ENCODE measurements at regions not wholly inside any gene's neighbourhood (a gene's known extent, or its start where the extent isn't known, plus 50 kb on each side); places are given as distances from the start of the nearest gene placed in this dataset.

GRCh38 chrX:43008356-43008755, 230.4 kb upstream of the PPP1R2C start:
- no peak overlapping the region for H3K9ac ChIP-seq (ENCODE audit: insufficient read depth, low read length)
- H3K79me2 ChIP-seq (ENCODE audit: control insufficient read depth, insufficient read depth, low read length): no peaks in the 10 kb centered on the region
- no peak overlapping the region for H3K27ac ChIP-seq (ENCODE audit: insufficient read depth, low read length)
- H3K4me3 ChIP-seq (replicated peaks in 1 of 4; ENCODE audit: control extremely low read depth in 1 of 4, insufficient read depth in 1 of 4, low read depth in 3 of 4, low read length in 4 of 4): no peak overlapping the region
- TF ChIP-seq EZH2 (IDR thresholded peaks at IDR 0.05; ENCODE audit: low read length, missing control alignments) (no peak), CTCF (conservative IDR thresholded peaks at IDR 0.05 in 1 of 2, IDR thresholded peaks at IDR 0.05 in 1 of 2; ENCODE audit: low read depth in 1 of 2, low read length in 2 of 2) (no peak)
- no peaks in the 10 kb centered on the region for H3K9me3 ChIP-seq (ENCODE audit: control insufficient read depth, insufficient read depth, low read depth, low read length)
- H3K36me3 ChIP-seq (ENCODE audit: control insufficient read depth, insufficient read depth, low read length): no peaks in the 10 kb centered on the region
- no peak overlapping the region for H3K4me2 ChIP-seq (ENCODE audit: extremely low read depth, insufficient read depth, low read length)
- H3K4me1 ChIP-seq (ENCODE audit: control insufficient read depth, extremely low read depth, insufficient read depth, low read length): no peaks in the 10 kb centered on the region
- H2AFZ ChIP-seq (ENCODE audit: low read length): no peak overlapping the region
- no peaks in the 10 kb centered on the region for H4K20me1 ChIP-seq (ENCODE audit: control insufficient read depth, extremely low read depth, insufficient read depth, low read length)
- no peak for DNase-seq (ENCODE audit: low read depth in 2 of 2)
- H3K27me3 ChIP-seq (ENCODE audit: control insufficient read depth, insufficient read depth, low read length): no peaks in the 10 kb centered on the region

- H3K4me1 ChIP-seq (ENCODE audit: control insufficient read depth, extremely low read depth, insufficient read depth, low read length): no peaks in the 10 kb centered on the region
- no peak overlapping the region for H3K4me3 ChIP-seq (replicated peaks in 1 of 4; ENCODE audit: control extremely low read depth in 1 of 4, insufficient read depth in 1 of 4, low read depth in 3 of 4, low read length in 4 of 4)
- no peak for DNase-seq (ENCODE audit: low read depth in 2 of 2)
- no peak overlapping the region for H3K27ac ChIP-seq (ENCODE audit: insufficient read depth, low read length)
- H4K20me1 ChIP-seq (ENCODE audit: control insufficient read depth, extremely low read depth, insufficient read depth, low read length): no peaks in the 10 kb centered on the region
- no peaks in the 10 kb centered on the region for H3K79me2 ChIP-seq (ENCODE audit: control insufficient read depth, insufficient read depth, low read length)
- TF ChIP-seq EZH2 (IDR thresholded peaks at IDR 0.05; ENCODE audit: low read length, missing control alignments): no peak
- no peak for TF ChIP-seq CTCF (conservative IDR thresholded peaks at IDR 0.05 in 1 of 2, IDR thresholded peaks at IDR 0.05 in 1 of 2; ENCODE audit: low read depth in 1 of 2, low read length in 2 of 2)
- no peaks in the 10 kb centered on the region for H3K27me3 ChIP-seq (ENCODE audit: control insufficient read depth, insufficient read depth, low read length)
- no peaks in the 10 kb centered on the region for H3K36me3 ChIP-seq (ENCODE audit: control insufficient read depth, insufficient read depth, low read length)
- H3K9ac ChIP-seq (ENCODE audit: insufficient read depth, low read length): no peak overlapping the region
- no peak overlapping the region for H3K4me2 ChIP-seq (ENCODE audit: extremely low read depth, insufficient read depth, low read length)
- H3K9me3 ChIP-seq (ENCODE audit: control insufficient read depth, insufficient read depth, low read depth, low read length): no peaks in the 10 kb centered on the region
- H2AFZ ChIP-seq (ENCODE audit: low read length): no peak overlapping the region
Observed at GRCh38 chrX:43016021-43016420, 238.1 kb upstream of the PPP1R2C start.

GRCh38 chrX:43018031-43018430, 240.1 kb upstream of the PPP1R2C start:
- Histone ChIP-seq H3K9ac (ENCODE audit: insufficient read depth, low read length) (no peak overlapping the region), H2AFZ (ENCODE audit: low read length) (no peak overlapping the region), H3K4me2 (ENCODE audit: extremely low read depth, insufficient read depth, low read length) (no peak overlapping the region), H3K4me3 (replicated peaks in 1 of 4; ENCODE audit: control extremely low read depth in 1 of 4, insufficient read depth in 1 of 4, low read depth in 3 of 4, low read length in 4 of 4) (no peak overlapping the region), H4K20me1 (ENCODE audit: control insufficient read depth, extremely low read depth, insufficient read depth, low read length) (no peaks in the 10 kb centered on the region), H3K4me1 (ENCODE audit: control insufficient read depth, extremely low read depth, insufficient read depth, low read length) (no peaks in the 10 kb centered on the region), H3K27ac (ENCODE audit: insufficient read depth, low read length) (no peak overlapping the region), H3K36me3 (ENCODE audit: control insufficient read depth, insufficient read depth, low read length) (no peaks in the 10 kb centered on the region), H3K27me3 (ENCODE audit: control insufficient read depth, insufficient read depth, low read length) (no peaks in the 10 kb centered on the region), H3K79me2 (ENCODE audit: control insufficient read depth, insufficient read depth, low read length) (no peaks in the 10 kb centered on the region), H3K9me3 (ENCODE audit: control insufficient read depth, insufficient read depth, low read depth, low read length) (no peaks in the 10 kb centered on the region)
- DNase-seq (ENCODE audit: low read depth in 2 of 2): no peak
- TF ChIP-seq EZH2 (IDR thresholded peaks at IDR 0.05; ENCODE audit: low read length, missing control alignments): no peak
- no peak for TF ChIP-seq CTCF (conservative IDR thresholded peaks at IDR 0.05 in 1 of 2, IDR thresholded peaks at IDR 0.05 in 1 of 2; ENCODE audit: low read depth in 1 of 2, low read length in 2 of 2)
